IMR-90 (cell line): ENCODE measurements at regions not wholly inside any gene's neighbourhood (a gene's known extent, or its start where the extent isn't known, plus 50 kb on each side); places are given as distances from the start of the nearest gene placed in this dataset.
A peak's percentile ranks its signal among the peaks of the same experiment; 100 is the strongest.

ENCODE experiments used
- ATAC-seq: fragments of 200-7000 bp; cut with Tn5 transposase; 2 replicates; pipeline ENCODE4 v1.9.1; 2020; ENCODE audit warnings: low read depth, mild to moderate bottlenecking, moderate library complexity
- BruUV-seq: library from RNA; stranded (reverse); fragments of 400-500 nt; replicated peaks from 2 replicates; lab custom pipeline; 2021; lab: Mats Ljungman, UMichigan
- CTCF ChIA-PET: fragments of 300-600 bp; formaldehyde crosslinking; extraction: SDS; loops from one replicate; lab custom pipeline; 2021; ENCODE audit warnings: antibody characterized with exemption; lab: Yijun Ruan, JAX
- POLR2A ChIA-PET: fragments of 300-600 bp; sonication (Branson Sonifier 250); formaldehyde crosslinking; loops from one replicate; lab custom pipeline; 2022; ENCODE audit warnings: antibody characterized with exemption; ENCODE audit not compliant: unreplicated experiment; lab: Charles Lee
- DNase-seq: peaks from one replicate; pipeline ENCODE4 v3.0.0; 2013
- H2AFZ ChIP-seq: replicated peaks from 2 replicates; pipeline ENCODE3; 2013; ENCODE audit warnings: low read length, mild to moderate bottlenecking; ENCODE audit not compliant: poor library complexity
- H2AK5ac ChIP-seq: 2 replicates; pipeline ENCODE4 v1.6.1; 2013; ENCODE audit warnings: low read depth, low read length, inconsistent platforms
- H2AK9ac ChIP-seq: replicated peaks from 2 replicates; pipeline ENCODE3; 2013; ENCODE audit warnings: mild to moderate bottlenecking, low read depth, low read length, moderate library complexity; ENCODE audit not compliant: poor library complexity
- H2BK120ac ChIP-seq: 2 replicates; pipeline ENCODE4 v1.6.1; 2013; ENCODE audit warnings: low read depth, low read length, inconsistent platforms
- H2BK15ac ChIP-seq: 3 replicates; pipeline ENCODE4 v1.6.1; 2013; ENCODE audit warnings: low read depth, low read length, inconsistent platforms
- H2BK20ac ChIP-seq: 2 replicates; pipeline ENCODE4 v1.6.1; 2013; ENCODE audit warnings: low read depth, mild to moderate bottlenecking, inconsistent platforms, low read length, moderate library complexity
- H2BK5ac ChIP-seq: 2 replicates; pipeline ENCODE4 v1.6.1; 2013; ENCODE audit warnings: mild to moderate bottlenecking, low read depth, low read length, inconsistent platforms; ENCODE audit not compliant: poor library complexity, severe bottlenecking
- H3K14ac ChIP-seq: replicated peaks from 2 replicates; pipeline ENCODE4 v1.6.1; 2013; ENCODE audit warnings: low read depth, low read length, inconsistent platforms
- H3K18ac ChIP-seq: 2 replicates; pipeline ENCODE4 v1.6.1; 2013; ENCODE audit warnings: low read depth, low read length, control low read depth
- H3K23ac ChIP-seq: 2 replicates; pipeline ENCODE4 v1.6.1; 2013; ENCODE audit warnings: low read depth, low read length, inconsistent platforms
- H3K27ac ChIP-seq: 2 replicates; pipeline ENCODE4 v1.5.1; 2013; ENCODE audit warnings: mild to moderate bottlenecking, control low read depth, low read length; ENCODE audit not compliant: insufficient read depth
- H3K27me3 ChIP-seq: 2 replicates; pipeline ENCODE4 v1.6.1; 2013; ENCODE audit warnings: low read length; ENCODE audit not compliant: control insufficient read depth, insufficient read depth
- H3K36me3 ChIP-seq: 2 replicates; pipeline ENCODE4 v1.6.1; 2013; ENCODE audit warnings: low read length, mixed read lengths; ENCODE audit not compliant: control insufficient read depth, insufficient read depth
- H3K4ac ChIP-seq: 2 replicates; pipeline ENCODE4 v1.6.1; 2013; ENCODE audit warnings: low read depth, low read length, inconsistent platforms
- H3K4me1 ChIP-seq: 2 replicates; pipeline ENCODE4 v1.6.1; 2013; ENCODE audit warnings: low read length, mixed read lengths; ENCODE audit not compliant: control insufficient read depth, insufficient read depth
- H3K4me2 ChIP-seq: 2 replicates; pipeline ENCODE4 v1.6.1; 2013; ENCODE audit warnings: low read depth, mild to moderate bottlenecking, control low read depth, low read length, moderate library complexity
- H3K4me3 ChIP-seq: 2 replicates; pipeline ENCODE4 v1.5.1; 2013; ENCODE audit warnings: low read depth, mild to moderate bottlenecking, control low read depth, low read length, moderate library complexity; ENCODE audit not compliant: insufficient read depth
- H3K56ac ChIP-seq: 2 replicates; pipeline ENCODE4 v1.6.1; 2013; ENCODE audit warnings: low read length, inconsistent platforms; ENCODE audit not compliant: insufficient read depth; ENCODE audit errors: extremely low read depth
- H3K79me1 ChIP-seq, 2 experiments: 2 replicates each; pipeline ENCODE4 v1.6.1; 2013; ENCODE audit warnings: low read length in 2 of 2, inconsistent platforms in 1 of 2, low read depth in 1 of 2
- H3K9ac ChIP-seq: 2 replicates; pipeline ENCODE4 v1.6.1; 2013; ENCODE audit warnings: low read depth, low read length, control low read depth
- H3K9me1 ChIP-seq: 2 replicates; pipeline ENCODE4 v1.6.1; 2013; ENCODE audit warnings: low read length, inconsistent platforms; ENCODE audit not compliant: insufficient read depth
- H3K9me3 ChIP-seq: 2 replicates; pipeline ENCODE4 v1.6.1; 2013; ENCODE audit warnings: low read length; ENCODE audit not compliant: control insufficient read depth, insufficient read depth
- H4K20me1 ChIP-seq: 2 replicates; pipeline ENCODE4 v1.6.1; 2013; ENCODE audit warnings: low read length, inconsistent platforms; ENCODE audit not compliant: insufficient read depth
- H4K5ac ChIP-seq: 2 replicates; pipeline ENCODE4 v1.6.1; 2013; ENCODE audit warnings: mild to moderate bottlenecking, low read depth, low read length, control low read depth
- H4K8ac ChIP-seq, 2 experiments: 2 replicates each; pipeline ENCODE4 v1.6.1; 2013; ENCODE audit warnings: low read depth in 2 of 2, low read length in 2 of 2, control low read depth in 1 of 2, inconsistent platforms in 1 of 2
- H4K91ac ChIP-seq: 2 replicates; pipeline ENCODE4 v1.6.1; 2013; ENCODE audit warnings: low read depth, low read length, inconsistent platforms; ENCODE audit not compliant: insufficient read depth
- CEBPB ChIP-seq: IDR thresholded peaks from 2 replicates; pipeline ENCODE4 v1.6.1; 2012; ENCODE audit warnings: low read depth, low read length, improper control_type of control experiment
- CTCF ChIP-seq: conservative IDR thresholded peaks from 2 replicates; pipeline ENCODE4 v1.5.1; 2012; ENCODE audit warnings: mild to moderate bottlenecking, low read depth, low read length, improper control_type of control experiment
- MXI1 ChIP-seq: IDR thresholded peaks from 2 replicates; pipeline ENCODE4 v1.6.1; 2012; ENCODE audit warnings: low read depth, mild to moderate bottlenecking, low read length, moderate library complexity, borderline replicate concordance
- WGBS, 2 experiments: methylation state at CpG; one replicate each; pipeline versions ENCODE4 v1.1.5 to v1.1.7; 2013; ENCODE audit warnings: missing lambda C conversion rate in 2 of 2; ENCODE audit not compliant: insufficient read length in 1 of 2; ENCODE audit errors: extremely low coverage in 2 of 2; 5-methylcytosine and 5-hydroxymethylcytosine counted together
- dilution Hi-C: fragments of 300-500 bp; cut with HindIII; formaldehyde crosslinking; loops from one replicate; pipeline ENCODE4 v1.14.3; 2018; ENCODE audit warnings: low sequenced_read_pairs; ENCODE audit not compliant: unreplicated experiment
- in situ Hi-C: fragments of 300-500 bp; cut with MboI; formaldehyde crosslinking; loops from 3 replicates; pipeline ENCODE4 v1.14.3; 2019; ENCODE audit warnings: low sequenced_read_pairs, inconsistent platforms, mixed read lengths
- intact Hi-C: fragments of 100-400 bp; cut with micrococcal nuclease; formaldehyde crosslinking; loops from 2 replicates; pipeline ENCODE4 v1.10.0; 2022

- no peaks in the 10 kb centered on the region for H3K9me1 ChIP-seq
- no peaks in the 10 kb centered on the region for H3K36me3 ChIP-seq
- no peak overlapping the region for H2AK5ac ChIP-seq
- H3K14ac ChIP-seq = no peak overlapping the region
- no peaks in the 10 kb centered on the region for H3K27me3 ChIP-seq
- no peak overlapping the region for H2BK120ac ChIP-seq
- ChIA-PET POLR2A (no interaction called here), CTCF (no interaction called here)
- no peak; the same call in 1 of the 2 replicates for ATAC-seq
- in situ Hi-C loops = no loop called here
- no peak overlapping the region for H4K8ac ChIP-seq
- DNase-seq = peak; percentile 20
- no peaks in the 10 kb centered on the region for H4K20me1 ChIP-seq
- no peak overlapping the region for H3K4me3 ChIP-seq
- BruUV-seq = no TSS peak
- 63% methylated on average over 1 of the region's 1 CpG; no CpG with 5 or more reads in 1 of the 2 experiments for WGBS, 2 experiments
- H4K5ac ChIP-seq = no peak overlapping the region
- TF ChIP-seq CEBPB = no peak
- no peak for TF ChIP-seq MXI1
- no peak for TF ChIP-seq CTCF
- H2AFZ ChIP-seq = no peak overlapping the region
- no peak overlapping the region for H2BK15ac ChIP-seq
- no peak overlapping the region for H3K4me2 ChIP-seq
- H3K4me1 ChIP-seq = no peaks in the 10 kb centered on the region
- no peak overlapping the region for H3K4ac ChIP-seq
- H4K91ac ChIP-seq = no peak overlapping the region
- H3K56ac ChIP-seq = no peak overlapping the region
- H3K23ac ChIP-seq = no peak overlapping the region
- H3K27ac ChIP-seq = no peak overlapping the region
- H3K18ac ChIP-seq = no peak overlapping the region
- intact Hi-C loops = no loop called here
- H3K79me1 ChIP-seq = no peaks in the 10 kb centered on the region
- H3K9me3 ChIP-seq = no peaks in the 10 kb centered on the region
- no peak overlapping the region for H2AK9ac ChIP-seq
- no peak overlapping the region for H3K9ac ChIP-seq
- no peak overlapping the region for H2BK20ac ChIP-seq
- dilution Hi-C loops = no loop called here
- no peak overlapping the region for H2BK5ac ChIP-seq
These were observed 225.4 kb upstream of the DAB2 start for GRCh38 chr5:39650008-39650762.
